ENCODE measurements at regions not wholly inside any gene's neighbourhood (a gene's known extent, or its start where the extent isn't known, plus 50 kb on each side); places are given as distances from the start of the nearest gene placed in this dataset.

GRCh38 chr17:72258711-72259110 is 137.9 kb downstream of the SOX9 start:
- DNase-seq (ENCODE audit: low spot score), result peak; percentile 65

GRCh38 chr17:72259922-72260321 is 139.1 kb downstream of the SOX9 start:
- no peak for DNase-seq (ENCODE audit: low spot score)

- DNase-seq (ENCODE audit: low spot score), result no peak
Measured at GRCh38 chr17:72262766-72263165, 141.9 kb downstream of the SOX9 start.

GRCh38 chr17:72264682-72265405 is 144.0 kb downstream of the SOX9 start:
- DNase-seq (ENCODE audit: low spot score), result no peak

GRCh38 chr17:72266112-72266775 is 145.4 kb downstream of the SOX9 start:
- DNase-seq (ENCODE audit: low spot score), result no peak

- DNase-seq (ENCODE audit: low spot score), result no peak
Measured at GRCh38 chr17:72267601-72268000, 146.8 kb downstream of the SOX9 start.

GRCh38 chr17:72268431-72268830 is 147.6 kb downstream of the SOX9 start:
- DNase-seq (ENCODE audit: low spot score), result no peak

- DNase-seq (ENCODE audit: low spot score), result no peak
Measured at GRCh38 chr17:72270273-72270924, 149.6 kb downstream of the SOX9 start.

GRCh38 chr17:72271603-72272002 is 150.8 kb downstream of the SOX9 start:
- DNase-seq (ENCODE audit: low spot score), result no peak

GRCh38 chr17:72273289-72274056 is 152.7 kb downstream of the SOX9 start:
- no peak for DNase-seq (ENCODE audit: low spot score)

- no peak for DNase-seq (ENCODE audit: low spot score)
Measured at GRCh38 chr17:72274614-72275013, 153.8 kb downstream of the SOX9 start.

GRCh38 chr17:72280881-72281280 is 160.1 kb downstream of the SOX9 start:
- DNase-seq (ENCODE audit: low spot score), result no peak

GRCh38 chr17:72282439-72283029 is 161.7 kb downstream of the SOX9 start:
- no peak for DNase-seq (ENCODE audit: low spot score)

GRCh38 chr17:72284806-72285205 is 164.0 kb downstream of the SOX9 start:
- no peak for DNase-seq (ENCODE audit: low spot score)

- DNase-seq (ENCODE audit: low spot score), result peak; percentile 80
Measured at GRCh38 chr17:72287586-72287985, 166.8 kb downstream of the SOX9 start.

GRCh38 chr17:72294487-72294893 is 173.7 kb downstream of the SOX9 start:
- DNase-seq (ENCODE audit: low spot score), result no peak

GRCh38 chr17:72295916-72296315 is 175.1 kb downstream of the SOX9 start:
- no peak for DNase-seq (ENCODE audit: low spot score)

- DNase-seq (ENCODE audit: low spot score), result no peak
Measured at GRCh38 chr17:72296456-72296855, 175.6 kb downstream of the SOX9 start.

- no peak for DNase-seq (ENCODE audit: low spot score)
Measured at GRCh38 chr17:72297326-72298115, 176.7 kb downstream of the SOX9 start.

- DNase-seq (ENCODE audit: low spot score), result no peak
Measured at GRCh38 chr17:72299100-72299499, 178.3 kb downstream of the SOX9 start.

GRCh38 chr17:72299592-72299991 is 178.8 kb downstream of the SOX9 start:
- no peak for DNase-seq (ENCODE audit: low spot score)

Measured in cerebellar cortex (tissue), 1 donor.